Fibroblast of skin of left quadriceps (primary cell): ENCODE measurements at regions not wholly inside any gene's neighbourhood (a gene's known extent, or its start where the extent isn't known, plus 50 kb on each side); places are given as distances from the start of the nearest gene placed in this dataset.

ENCODE experiments used
- DNase-seq, 2 experiments: peaks; one replicate each; pipeline ENCODE4 v3.0.0-alpha.2; 2013; ENCODE audit warnings: low read depth in 2 of 2

- peak; percentile 13 to 21 for DNase-seq
Measured at GRCh38 chr3:180284331-180285110, 247.8 kb upstream of the PEX5L start.

- DNase-seq, result no peak
Measured at GRCh38 chr3:180287703-180288102, 251.0 kb upstream of the PEX5L start.

GRCh38 chr3:180288816-180289215 is 252.1 kb upstream of the PEX5L start:
- DNase-seq, result no peak

DNA sequence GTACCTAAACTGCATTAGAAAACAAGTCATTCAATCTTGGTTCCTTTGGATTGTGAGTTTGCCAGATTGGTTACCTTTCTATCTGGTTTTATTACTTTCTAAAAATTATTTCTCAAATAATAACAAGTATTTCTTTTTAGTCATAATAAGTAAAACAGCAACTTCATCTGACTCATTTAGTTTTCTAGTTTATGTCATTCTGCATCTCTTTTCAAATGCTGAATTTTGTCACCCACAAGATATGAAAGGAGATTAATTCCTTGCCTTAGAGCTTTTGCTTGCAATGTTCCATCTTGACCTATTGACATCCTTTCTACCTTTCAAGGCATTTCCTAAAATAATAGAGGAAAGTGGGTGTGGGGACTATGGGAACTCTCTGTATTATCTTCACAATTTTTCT is 253.6 kb upstream of the PEX5L start:
- no peak for DNase-seq

DNA sequence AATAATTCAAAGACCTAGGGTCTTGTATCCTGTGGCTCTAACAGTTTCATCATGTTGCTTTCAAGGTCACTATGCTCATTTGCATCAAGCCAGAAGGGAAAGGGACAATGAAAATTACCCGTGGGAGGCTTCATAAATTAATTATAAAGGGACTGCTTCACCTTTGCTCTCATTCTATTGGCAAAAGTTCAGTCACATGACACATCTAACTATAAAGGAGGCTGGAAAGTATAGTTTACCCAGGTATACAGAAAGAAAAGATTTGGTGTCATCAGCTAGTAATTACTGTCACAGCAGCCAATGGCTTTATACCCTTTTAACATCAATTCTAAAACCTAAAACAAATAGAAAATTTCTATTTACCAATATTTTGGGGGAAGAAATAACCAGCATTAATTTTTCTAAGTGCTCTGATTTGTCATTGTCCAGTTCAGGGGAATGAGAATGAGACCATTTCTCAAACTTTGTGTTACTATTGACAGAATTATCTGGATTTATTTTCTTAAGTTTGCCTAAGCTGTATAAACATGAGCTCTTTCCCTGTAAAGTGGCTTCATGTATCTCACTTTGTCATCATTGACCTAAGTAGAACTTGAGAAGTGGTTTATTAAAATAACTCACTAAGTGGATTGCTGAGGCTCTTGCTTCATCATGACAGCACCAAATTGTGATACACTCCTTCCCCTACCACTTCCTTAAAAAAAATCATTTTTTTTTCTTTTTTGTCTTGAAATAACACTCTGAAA is 257.7 kb upstream of the PEX5L start:
- no peak for DNase-seq

DNA sequence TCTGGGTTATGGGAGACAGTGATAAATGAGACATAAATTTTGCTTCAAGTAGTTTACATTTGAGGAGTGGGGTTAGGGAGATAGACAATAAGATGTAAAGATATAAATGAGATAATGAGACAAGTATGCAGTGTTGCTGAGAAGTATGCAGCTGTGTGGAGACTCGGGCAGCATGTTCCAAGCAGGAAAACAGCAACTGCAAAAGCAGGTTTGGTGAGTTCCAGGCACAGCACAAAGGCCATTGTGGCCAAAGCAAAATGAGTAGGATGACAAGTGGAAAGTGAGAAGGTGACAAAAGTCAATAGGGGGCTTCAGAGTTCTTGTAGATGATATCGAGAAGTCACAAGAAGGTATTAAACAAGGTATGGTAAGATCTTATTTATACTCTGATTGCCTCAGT is 259.1 kb upstream of the PEX5L start:
- no peak for DNase-seq

GRCh38 chr3:180296971-180297370 is 260.2 kb upstream of the PEX5L start:
- DNase-seq, result no peak

DNA sequence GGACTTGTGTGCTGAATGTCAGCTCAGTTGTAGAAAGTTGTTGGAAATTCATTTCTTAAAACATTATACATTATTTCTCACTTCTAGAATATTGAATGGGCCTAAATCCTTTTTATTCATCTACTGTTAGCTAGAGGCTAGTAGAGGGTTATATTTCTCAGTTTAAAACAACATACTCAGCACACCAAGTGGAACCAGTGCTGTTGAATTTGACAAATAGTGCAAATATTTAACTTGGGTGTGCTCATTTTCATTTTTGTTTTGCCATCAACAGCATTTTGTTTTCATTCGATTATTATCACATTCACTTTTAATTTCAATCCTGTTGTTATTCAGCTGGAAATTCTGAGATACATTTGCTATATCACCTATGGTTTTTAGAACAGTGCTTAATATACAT is 269.4 kb upstream of the PEX5L start:
- no peak for DNase-seq

DNA sequence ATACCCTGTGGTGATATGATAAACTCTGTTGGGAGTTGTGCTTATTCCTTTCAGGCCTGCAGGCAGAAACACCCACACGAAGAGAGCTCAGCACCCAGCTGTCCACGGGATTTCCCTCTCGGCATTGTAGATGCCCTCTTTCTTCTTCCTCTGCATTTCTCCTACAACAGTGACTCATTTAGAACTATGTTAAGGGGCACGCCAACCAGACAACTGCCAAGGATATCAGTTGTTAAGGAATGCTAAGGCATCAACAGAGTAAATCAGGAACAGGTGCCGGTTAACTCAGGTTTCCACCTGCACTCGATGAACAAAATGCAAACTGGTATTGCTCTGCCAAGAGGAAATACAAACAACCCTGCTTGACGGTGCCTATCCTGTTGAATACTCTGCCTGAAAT is 270.0 kb upstream of the PEX5L start:
- DNase-seq, result no peak

DNA sequence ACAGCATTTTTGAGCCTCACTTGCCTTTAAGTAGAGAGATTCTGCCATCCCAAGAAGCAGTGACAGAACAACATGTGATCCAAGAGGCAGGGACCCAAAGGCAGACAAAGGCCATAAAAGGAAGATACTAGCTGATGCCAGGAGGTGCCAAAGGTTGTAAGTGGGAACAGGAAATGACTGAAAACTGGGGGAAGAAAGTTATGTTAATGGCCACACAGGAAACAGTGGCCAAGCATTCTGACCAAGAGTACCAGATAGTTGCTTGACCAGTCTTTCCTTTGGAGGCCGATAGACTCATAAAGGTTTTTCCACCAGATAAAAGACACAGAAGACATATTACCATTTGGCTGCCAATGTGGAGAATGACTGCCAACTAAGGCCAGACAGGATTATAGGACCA is 274.5 kb upstream of the PEX5L start:
- no peak for DNase-seq

GRCh38 chr3:180316321-180316720 is 279.6 kb upstream of the PEX5L start:
- DNase-seq, result no peak

DNA sequence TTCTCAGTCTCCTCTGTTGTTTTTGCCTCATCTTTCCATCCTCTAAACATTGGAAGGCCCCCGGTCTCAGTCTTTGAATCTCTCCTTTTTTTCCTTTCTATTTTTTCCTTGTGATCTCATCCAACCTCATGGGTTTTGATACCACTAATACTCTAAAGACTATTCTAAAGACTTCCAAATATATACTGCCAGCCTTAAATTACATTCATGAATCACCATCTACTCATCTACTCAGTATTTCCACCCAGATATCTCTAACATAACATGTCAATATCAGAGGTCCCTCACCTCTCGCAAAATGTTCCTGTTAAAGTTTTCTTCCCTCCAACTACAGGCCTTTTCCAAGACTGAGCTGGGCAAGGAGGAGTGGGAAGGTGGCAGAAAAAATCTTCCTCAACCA is 282.5 kb upstream of the TTC14 start:
- no peak for DNase-seq

- peak in 1 of 2 experiments; percentile 17 for DNase-seq
Measured at GRCh38 chr3:180320631-180321030, 281.3 kb upstream of the TTC14 start.

GRCh38 chr3:180321534-180321933 is 280.4 kb upstream of the TTC14 start:
- DNase-seq, result no peak

DNA sequence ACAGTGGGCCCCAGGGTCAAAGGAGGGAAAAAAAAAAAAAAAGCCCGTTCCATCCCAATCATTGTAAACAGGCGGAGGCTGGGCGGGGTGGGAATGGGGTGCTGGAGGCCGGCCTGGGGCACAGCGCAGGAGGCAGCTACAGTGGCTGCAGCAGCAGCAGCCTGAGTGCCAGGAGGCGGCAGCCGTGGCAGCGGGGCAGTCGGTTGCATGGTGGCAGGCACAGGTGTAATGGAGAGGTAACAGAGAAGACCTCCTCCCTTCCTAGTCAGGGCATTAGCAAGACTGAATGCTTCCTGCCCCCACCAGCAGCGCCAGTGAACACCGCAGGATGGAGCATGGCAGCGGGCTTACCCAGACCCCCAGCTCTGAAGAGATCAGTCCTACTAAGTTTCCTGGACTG is 279.1 kb upstream of the TTC14 start:
- no peak for DNase-seq

DNA sequence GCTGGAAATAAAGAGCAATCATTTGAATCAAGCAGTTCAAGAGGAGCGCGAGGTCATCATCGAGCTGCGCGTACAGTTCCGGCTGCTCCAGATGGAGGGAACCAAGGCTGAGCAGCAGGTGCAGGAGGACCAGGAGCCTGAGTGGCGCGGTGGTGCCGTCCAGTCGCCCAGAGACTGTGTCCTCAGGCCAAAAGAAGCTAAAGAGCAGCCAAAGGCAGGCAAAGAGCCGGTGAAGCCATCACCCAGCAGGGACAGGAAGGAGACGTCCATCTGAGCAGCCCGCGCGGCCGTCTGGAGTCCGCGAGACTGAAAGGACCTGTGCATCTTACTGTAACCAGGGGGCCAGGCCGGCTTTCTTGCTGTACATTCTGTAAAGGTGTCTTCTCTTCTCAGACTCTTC is 277.2 kb upstream of the TTC14 start:
- DNase-seq, result no peak

DNA sequence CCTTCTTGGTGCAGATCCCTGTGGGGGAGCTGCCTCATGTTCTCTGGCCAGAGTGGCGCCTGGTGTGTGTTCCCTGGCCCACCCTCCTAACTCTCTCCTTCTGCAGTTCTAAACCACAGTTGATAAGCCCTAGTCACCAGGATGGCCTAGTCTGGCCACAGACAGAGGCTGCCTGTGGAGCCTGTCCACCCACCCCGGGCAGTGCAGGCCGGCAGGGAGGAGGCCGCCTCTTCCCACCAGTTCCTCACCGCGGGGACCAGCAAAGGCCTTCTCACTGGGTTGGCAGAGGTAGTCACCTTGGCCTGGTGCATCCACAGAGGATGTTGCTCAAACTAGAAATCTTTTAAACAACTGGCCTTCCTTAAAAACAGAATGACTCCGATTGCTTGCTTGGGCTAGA is 276.4 kb upstream of the TTC14 start:
- DNase-seq, result no peak

DNA sequence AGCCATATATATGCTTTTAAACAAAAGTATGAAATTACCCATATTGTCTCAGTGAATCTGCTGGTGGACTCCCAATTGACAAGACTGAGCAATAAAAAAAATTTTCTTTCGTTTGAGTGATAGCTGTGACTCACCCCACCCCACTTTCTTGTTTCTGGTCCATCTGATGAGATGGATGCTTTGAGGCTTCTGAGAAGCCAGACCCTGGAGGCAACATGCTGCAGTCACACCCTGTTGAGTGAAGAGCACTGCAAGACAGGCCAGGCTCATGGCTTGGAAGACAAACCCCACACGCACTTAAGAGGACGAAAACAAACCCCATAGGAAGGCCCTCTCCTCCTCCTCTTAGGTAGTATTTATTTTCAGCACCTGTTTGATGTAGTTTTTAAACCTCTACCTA is 276.0 kb upstream of the TTC14 start:
- DNase-seq, result no peak

GRCh38 chr3:180329187-180329586 is 272.8 kb upstream of the TTC14 start:
- no peak for DNase-seq

GRCh38 chr3:180329847-180330246 is 272.1 kb upstream of the TTC14 start:
- no peak for DNase-seq

- no peak for DNase-seq
Measured at GRCh38 chr3:180330440-180330839, 271.5 kb upstream of the TTC14 start.

- no peak for DNase-seq
Measured at GRCh38 chr3:180332608-180333007, 269.4 kb upstream of the TTC14 start.

- DNase-seq, result no peak
Measured at GRCh38 chr3:180335050-180335449, 266.9 kb upstream of the TTC14 start.
